DMS114 treated with DMSO at 0.1 percent for 48 hours (cell line): ENCODE measurements at regions not wholly inside any gene's neighbourhood (a gene's known extent, or its start where the extent isn't known, plus 50 kb on each side); places are given as distances from the start of the nearest gene placed in this dataset.

Experiments used
- DNase-seq: peaks from one replicate; lab custom pipeline; 2025; ENCODE audit not compliant: unreplicated experiment; lab: John Stamatoyannopoulos, UW

- DNase-seq, result no peak
These were observed 128.5 kb upstream of the DST start for GRCh38 chr6:56771189-56771588.

- no peak for DNase-seq
These were observed 127.4 kb upstream of the DST start for GRCh38 chr6:56770011-56770520.

- peak; percentile 15 for DNase-seq
These were observed 125.3 kb upstream of the DST start for GRCh38 chr6:56767892-56768531.

GRCh38 chr6:56767435-56767834 is 124.7 kb upstream of the DST start:
- DNase-seq, result no peak

GRCh38 chr6:56766806-56767178 is 124.1 kb upstream of the DST start:
- no peak for DNase-seq

- DNase-seq, result no peak
These were observed 123.6 kb upstream of the DST start for GRCh38 chr6:56766139-56766805.

- DNase-seq, result no peak
These were observed 122.8 kb upstream of the DST start for GRCh38 chr6:56765494-56765893.

GRCh38 chr6:56764081-56764566 is 121.4 kb upstream of the DST start:
- peak; percentile 54 for DNase-seq

- no peak for DNase-seq
These were observed 119.0 kb upstream of the DST start for GRCh38 chr6:56761651-56762050.

GRCh38 chr6:56760842-56761241 is 118.2 kb upstream of the DST start:
- DNase-seq, result no peak

GRCh38 chr6:56759521-56759920 is 116.8 kb upstream of the DST start:
- DNase-seq, result no peak

- DNase-seq, result no peak
These were observed 115.9 kb upstream of the DST start for GRCh38 chr6:56758553-56758952.

- DNase-seq, result no peak
These were observed 115.4 kb upstream of the DST start for GRCh38 chr6:56758120-56758519.

- no peak for DNase-seq
These were observed 114.9 kb upstream of the DST start for GRCh38 chr6:56757588-56757984.

- no peak for DNase-seq
These were observed 114.3 kb upstream of the DST start for GRCh38 chr6:56756791-56757587.

- no peak for DNase-seq
These were observed 113.6 kb upstream of the DST start for GRCh38 chr6:56756219-56756789.

GRCh38 chr6:56755040-56755439 is 112.4 kb upstream of the DST start:
- DNase-seq, result no peak

GRCh38 chr6:56753811-56754210 is 111.1 kb upstream of the DST start:
- no peak for DNase-seq

- no peak for DNase-seq
These were observed 109.8 kb upstream of the DST start for GRCh38 chr6:56752534-56752933.

GRCh38 chr6:56752009-56752408 is 109.3 kb upstream of the DST start:
- DNase-seq, result no peak

GRCh38 chr6:56751604-56752003 is 108.9 kb upstream of the DST start:
- no peak for DNase-seq
